Osteocyte (in vitro differentiated cells): ENCODE measurements at regions not wholly inside any gene's neighbourhood (a gene's known extent, or its start where the extent isn't known, plus 50 kb on each side); places are given as distances from the start of the nearest gene placed in this dataset.

ENCODE experiments used
- DNase-seq: peaks from one replicate; pipeline ENCODE4 v3.0.0; 2021; ENCODE audit warnings: mixed read lengths; ENCODE audit not compliant: unreplicated experiment; ENCODE audit errors: extremely low spot score
- H3K27ac Mint-ChIP-seq: one replicate; pipeline ENCODE4 v1.8.0; 2021; ENCODE audit warnings: mild to moderate bottlenecking, mixed read lengths; ENCODE audit not compliant: unreplicated experiment
- H3K27me3 Mint-ChIP-seq: one replicate; pipeline ENCODE4 v1.8.0; 2021; ENCODE audit warnings: mixed read lengths; ENCODE audit not compliant: unreplicated experiment
- H3K36me3 Mint-ChIP-seq: one replicate; pipeline ENCODE4 v1.8.0; 2021; ENCODE audit warnings: mixed read lengths; ENCODE audit not compliant: unreplicated experiment
- H3K4me1 Mint-ChIP-seq: one replicate; pipeline ENCODE4 v1.8.0; 2021; ENCODE audit warnings: mixed read lengths; ENCODE audit not compliant: unreplicated experiment
- H3K4me3 Mint-ChIP-seq: one replicate; pipeline ENCODE4 v1.8.0; 2021; ENCODE audit warnings: mild to moderate bottlenecking, moderate library complexity, mixed read lengths; ENCODE audit not compliant: unreplicated experiment
- H3K9me3 Mint-ChIP-seq: one replicate; pipeline ENCODE4 v1.8.0; 2021; ENCODE audit warnings: mixed read lengths; ENCODE audit not compliant: unreplicated experiment
- TF ChIP-seq, protein P1 (sequence below): fragments of 200-600 bp; sonication (generic); IDR thresholded peaks from 2 replicates; pipeline ENCODE4 v1.5.0; 2021; ENCODE audit warnings: antibody characterized with exemption, mild to moderate bottlenecking, moderate library complexity

DNA sequence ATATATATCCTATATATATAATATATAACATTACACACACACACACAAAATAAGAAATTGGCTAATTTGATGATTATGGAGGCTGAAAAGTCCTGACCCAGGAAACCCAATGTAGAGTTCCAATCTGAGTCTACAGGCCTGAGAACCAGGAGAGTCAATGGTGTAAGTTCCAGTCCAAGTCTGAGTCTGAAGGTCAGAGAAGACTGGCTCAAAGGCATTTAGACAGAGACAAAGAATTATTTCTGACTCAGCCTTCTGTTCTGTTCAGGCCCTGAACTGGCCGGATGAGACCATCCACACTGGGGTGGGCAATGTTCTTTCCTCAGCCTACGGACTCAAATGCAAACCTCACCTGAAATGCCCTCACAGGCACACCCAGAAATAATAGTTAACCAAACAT lies 60.6 kb upstream of the STX18 start:
- no peak for DNase-seq
- H3K27me3 Mint-ChIP-seq, result no peaks in the 10 kb centered on the region
- TF ChIP-seq, protein P1, sequence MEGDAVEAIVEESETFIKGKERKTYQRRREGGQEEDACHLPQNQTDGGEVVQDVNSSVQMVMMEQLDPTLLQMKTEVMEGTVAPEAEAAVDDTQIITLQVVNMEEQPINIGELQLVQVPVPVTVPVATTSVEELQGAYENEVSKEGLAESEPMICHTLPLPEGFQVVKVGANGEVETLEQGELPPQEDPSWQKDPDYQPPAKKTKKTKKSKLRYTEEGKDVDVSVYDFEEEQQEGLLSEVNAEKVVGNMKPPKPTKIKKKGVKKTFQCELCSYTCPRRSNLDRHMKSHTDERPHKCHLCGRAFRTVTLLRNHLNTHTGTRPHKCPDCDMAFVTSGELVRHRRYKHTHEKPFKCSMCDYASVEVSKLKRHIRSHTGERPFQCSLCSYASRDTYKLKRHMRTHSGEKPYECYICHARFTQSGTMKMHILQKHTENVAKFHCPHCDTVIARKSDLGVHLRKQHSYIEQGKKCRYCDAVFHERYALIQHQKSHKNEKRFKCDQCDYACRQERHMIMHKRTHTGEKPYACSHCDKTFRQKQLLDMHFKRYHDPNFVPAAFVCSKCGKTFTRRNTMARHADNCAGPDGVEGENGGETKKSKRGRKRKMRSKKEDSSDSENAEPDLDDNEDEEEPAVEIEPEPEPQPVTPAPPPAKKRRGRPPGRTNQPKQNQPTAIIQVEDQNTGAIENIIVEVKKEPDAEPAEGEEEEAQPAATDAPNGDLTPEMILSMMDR, result no peak
- no peak overlapping the region for H3K27ac Mint-ChIP-seq
- no peak overlapping the region for H3K4me3 Mint-ChIP-seq
- H3K4me1 Mint-ChIP-seq, result no peaks in the 10 kb centered on the region
- peaks cover 4% of the 10 kb centered on the region for H3K9me3 Mint-ChIP-seq
- peaks cover 1% of the 10 kb centered on the region for H3K36me3 Mint-ChIP-seq

DNA sequence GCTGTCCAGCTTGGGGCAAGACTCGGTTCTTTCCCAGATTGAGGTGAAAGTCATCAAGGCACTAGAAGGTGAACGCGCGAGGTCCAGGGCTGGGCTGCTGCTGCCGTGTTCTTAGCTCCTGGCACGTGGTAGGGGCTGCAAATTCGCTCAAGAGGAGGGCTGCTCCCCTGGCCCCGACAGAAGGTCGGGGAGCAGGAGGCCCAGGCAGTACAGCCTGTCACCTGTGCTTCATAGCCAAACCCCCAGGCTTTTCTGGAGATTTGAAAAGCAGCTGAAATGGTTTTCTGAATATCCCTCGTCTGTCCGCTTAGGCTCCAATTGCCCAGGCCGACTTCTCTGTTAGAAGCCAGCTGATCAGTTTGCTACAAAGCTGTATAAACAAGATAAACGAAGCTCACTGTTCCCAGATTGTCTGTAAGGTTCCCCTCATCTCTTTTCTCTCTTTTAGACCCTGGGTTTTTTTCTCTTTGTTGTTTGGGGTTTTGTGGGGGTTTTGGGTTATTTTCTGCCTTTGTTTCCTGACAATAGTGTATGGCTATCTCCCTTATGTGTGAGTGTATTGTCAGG lies 60.0 kb upstream of the STX18 start:
- no peak for DNase-seq
- no peak overlapping the region for H3K27ac Mint-ChIP-seq
- H3K4me3 Mint-ChIP-seq, result no peak overlapping the region
- H3K27me3 Mint-ChIP-seq, result no peaks in the 10 kb centered on the region
- H3K36me3 Mint-ChIP-seq, result peaks cover 1% of the 10 kb centered on the region
- TF ChIP-seq, protein P1, result no peak
- no peaks in the 10 kb centered on the region for H3K4me1 Mint-ChIP-seq
- H3K9me3 Mint-ChIP-seq, result peaks cover 4% of the 10 kb centered on the region

DNA sequence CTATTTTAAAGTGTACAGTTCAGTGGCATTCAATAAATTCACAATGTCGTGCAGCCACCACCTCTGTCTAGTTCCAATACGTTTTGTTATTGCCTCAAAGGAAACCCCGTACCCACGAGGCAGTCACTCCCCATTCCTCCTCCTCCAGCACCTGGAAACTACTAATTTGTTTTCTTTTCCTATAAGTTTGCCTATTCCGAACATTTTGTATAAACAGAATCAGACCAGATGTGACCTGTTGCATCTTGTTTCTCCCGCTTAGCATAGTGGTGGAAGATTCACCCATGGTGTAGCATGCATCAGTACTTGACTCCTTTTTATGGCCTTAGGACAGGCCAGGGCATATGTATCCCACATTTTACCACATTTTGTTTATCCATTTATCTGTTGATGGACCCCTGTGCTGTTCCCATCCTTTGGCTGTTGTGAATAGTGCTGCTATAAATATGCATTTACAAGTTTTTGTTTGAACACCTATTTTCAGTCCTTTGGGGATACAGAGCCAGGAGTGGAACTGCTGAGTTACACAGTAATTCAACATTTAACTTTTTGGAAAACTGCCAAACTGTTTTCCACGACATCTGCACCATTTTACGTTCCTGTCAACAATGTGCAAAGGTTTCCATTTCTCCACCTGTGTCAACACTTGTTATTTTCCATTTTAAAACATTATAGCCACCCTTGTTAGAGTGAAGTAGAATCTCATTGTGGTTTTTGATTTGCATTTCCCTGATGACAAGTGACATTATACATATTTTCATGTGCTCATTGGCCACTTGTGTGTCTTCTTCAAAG lies 57.8 kb upstream of the STX18 start:
- no peaks in the 10 kb centered on the region for H3K4me1 Mint-ChIP-seq
- no peak for DNase-seq

DNA sequence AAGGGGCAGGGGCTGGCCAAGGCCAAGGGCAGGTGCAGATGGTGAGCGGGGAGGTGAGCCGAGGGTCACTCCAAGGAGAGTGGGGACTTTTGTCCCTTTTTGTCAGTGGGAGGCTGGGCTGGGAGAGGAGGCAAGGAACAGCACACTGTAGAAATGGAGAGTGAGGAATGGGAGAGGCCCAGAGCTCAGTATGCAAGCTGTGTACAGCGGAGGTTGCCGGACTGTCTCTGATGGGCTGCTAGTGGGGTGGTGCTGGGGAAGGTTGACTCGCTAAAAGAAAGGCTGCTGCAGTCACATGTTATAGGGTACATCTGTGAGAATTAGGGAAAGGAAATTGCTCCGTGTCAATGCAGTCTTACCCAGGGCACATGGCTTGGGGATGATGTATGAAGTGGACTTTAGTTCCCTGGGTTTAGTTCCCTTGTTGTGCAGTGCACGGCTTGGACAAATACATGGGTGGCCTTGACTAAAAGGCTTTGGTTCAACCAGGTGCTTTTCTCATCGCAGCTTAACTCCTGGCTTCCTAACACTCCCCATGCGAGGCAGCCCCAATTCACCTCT lies 57.1 kb upstream of the STX18 start:
- TF ChIP-seq, protein P1, result no peak
- DNase-seq, result no peak
- peaks cover 1% of the 10 kb centered on the region for H3K36me3 Mint-ChIP-seq
- H3K27ac Mint-ChIP-seq, result no peak overlapping the region
- H3K27me3 Mint-ChIP-seq, result no peaks in the 10 kb centered on the region
- no peaks in the 10 kb centered on the region for H3K4me1 Mint-ChIP-seq
- H3K4me3 Mint-ChIP-seq, result no peak overlapping the region
- peaks cover 11% of the 10 kb centered on the region for H3K9me3 Mint-ChIP-seq

More for the DNA sequence above, 57.8 kb upstream of the STX18 start:
- H3K9me3 Mint-ChIP-seq, result peaks cover 11% of the 10 kb centered on the region
- H3K36me3 Mint-ChIP-seq, result peaks cover 1% of the 10 kb centered on the region
- no peak overlapping the region for H3K27ac Mint-ChIP-seq
- no peak overlapping the region for H3K4me3 Mint-ChIP-seq
- no peaks in the 10 kb centered on the region for H3K27me3 Mint-ChIP-seq
- TF ChIP-seq, protein P1, result no peak

DNA sequence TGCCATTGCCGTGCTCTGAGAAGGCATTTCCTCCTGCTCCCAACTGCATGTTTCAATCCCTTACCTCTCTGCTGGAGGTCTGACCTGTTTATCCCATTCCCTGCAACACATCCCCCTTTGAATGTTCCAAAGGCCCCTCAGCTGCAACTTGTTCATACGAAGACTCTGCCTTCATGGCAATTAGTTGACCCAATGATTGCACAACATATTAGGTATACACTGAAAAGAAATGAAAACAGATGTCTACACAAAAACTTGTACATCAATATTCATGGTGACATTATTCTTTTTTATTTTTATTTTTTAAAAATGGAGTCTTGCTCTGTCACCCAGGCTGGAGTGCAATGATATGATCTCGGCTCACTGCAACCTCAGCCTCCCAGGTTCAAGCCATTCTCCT lies 54.9 kb upstream of the STX18 start:
- DNase-seq, result no peak
- peaks cover 3% of the 10 kb centered on the region for H3K36me3 Mint-ChIP-seq
- TF ChIP-seq, protein P1, result no peak
- H3K27ac Mint-ChIP-seq, result no peak overlapping the region
- H3K27me3 Mint-ChIP-seq, result no peaks in the 10 kb centered on the region
- no peak overlapping the region for H3K4me3 Mint-ChIP-seq
- H3K9me3 Mint-ChIP-seq, result peaks cover 11% of the 10 kb centered on the region
- no peaks in the 10 kb centered on the region for H3K4me1 Mint-ChIP-seq
